ENCODE measurements at regions not wholly inside any gene's neighbourhood (a gene's known extent, or its start where the extent isn't known, plus 50 kb on each side); places are given as distances from the start of the nearest gene placed in this dataset.

- TF ChIP-seq CTCF (IDR thresholded peaks at IDR 0.05; ENCODE audit: insufficient read depth, low read length): no peak
- no peak for TF ChIP-seq POLR2AphosphoS5 (IDR thresholded peaks at IDR 0.05; ENCODE audit: low read depth)
- TF ChIP-seq REST (IDR thresholded peaks at IDR 0.05; ENCODE audit: insufficient replicate concordance, low read depth): no peak
Measured at GRCh38 chrX:40262157-40263013, 164.6 kb upstream of the BCOR start.
